ENCODE measurements at regions not wholly inside any gene's neighbourhood (a gene's known extent, or its start where the extent isn't known, plus 50 kb on each side); places are given as distances from the start of the nearest gene placed in this dataset.
A peak's percentile ranks its signal among the peaks of the same experiment; 100 is the strongest.

DNA sequence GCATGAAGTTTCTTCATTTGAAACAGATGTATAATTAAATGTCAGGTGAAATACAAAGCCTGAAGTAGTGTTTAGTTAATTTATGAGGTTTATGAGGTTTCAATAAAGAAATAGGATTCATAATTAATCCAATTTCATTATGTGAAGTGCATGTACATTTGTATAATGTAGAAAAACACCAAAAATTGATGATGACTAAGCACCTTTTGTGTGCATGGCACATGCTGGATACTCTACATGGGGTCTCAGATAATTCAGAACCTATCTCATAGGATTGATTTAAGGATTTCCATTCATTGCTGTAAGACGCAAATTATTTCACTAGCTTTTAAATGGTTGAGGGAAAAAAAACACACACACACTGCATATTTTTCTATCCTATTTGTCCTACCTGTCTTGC lies 143.9 kb downstream of the ESM1 start:
- no peak for DNase-seq
- Histone ChIP-seq H3K27me3 (ENCODE audit: insufficient read depth) (no peaks in the 10 kb centered on the region), H3K4me1 (ENCODE audit: control insufficient read depth in 1 of 2, insufficient read depth in 2 of 2, low read depth in 1 of 2, low read length in 1 of 2) (peaks cover 0 to 3% of the 10 kb centered on the region in 2 experiments; a peak in 2 of 4 replicates), H3K9ac (no peak overlapping the region), H4K20me1 (ENCODE audit: insufficient read depth) (no peaks in the 10 kb centered on the region), H3K4me2 (no peak overlapping the region), H3K79me2 (ENCODE audit: insufficient read depth) (no peaks in the 10 kb centered on the region), H3K4me3 (ENCODE audit: low read depth in 2 of 2, low read length in 1 of 2) (no peak overlapping the region), H3K36me3 (replicated peaks in 1 of 2; ENCODE audit: control insufficient read depth in 1 of 2, insufficient read depth in 2 of 2, low read length in 1 of 2) (no peaks in the 10 kb centered on the region), H3K27ac (ENCODE audit: low read depth in 2 of 2, low read length in 1 of 2) (no peak overlapping the region), H3K9me2 (no peaks in the 10 kb centered on the region), H3K9me3 (no peaks in the 10 kb centered on the region), H2AFZ (ENCODE audit: low read depth) (no peak overlapping the region), H3F3A (replicated peaks; ENCODE audit: insufficient read depth) (no peaks in the 10 kb centered on the region)
- POLR2A ChIA-PET: no interaction called here
- CTCF ChIA-PET: interaction anchor here (0.6 to 1.2 kb wide), 2 partner anchors 324 to 326 kb away, joined by 3 to 4 read pairs; partner anchors contain the start of gene SNX18
- TF ChIP-seq CTCF (IDR thresholded peaks at IDR 0.05) (no peak), NFIC (IDR thresholded peaks at IDR 0.05; ENCODE audit: borderline replicate concordance) (no peak), MXI1 (IDR thresholded peaks at IDR 0.05; ENCODE audit: low read depth, low read length) (no peak), POLR2AphosphoS5 (IDR thresholded peaks at IDR 0.05; ENCODE audit: low read depth, low read length) (no peak), TAF1 (IDR thresholded peaks at IDR 0.05; ENCODE audit: borderline replicate concordance, low read depth, low read length) (no peak), EZH2phosphoT487 (IDR thresholded peaks at IDR 0.05; ENCODE audit: borderline replicate concordance, low read depth) (no peak)
- 77% methylated on average over 1 of the region's 1 CpG for WGBS (ENCODE audit: low lambda C conversion rate)

DNA sequence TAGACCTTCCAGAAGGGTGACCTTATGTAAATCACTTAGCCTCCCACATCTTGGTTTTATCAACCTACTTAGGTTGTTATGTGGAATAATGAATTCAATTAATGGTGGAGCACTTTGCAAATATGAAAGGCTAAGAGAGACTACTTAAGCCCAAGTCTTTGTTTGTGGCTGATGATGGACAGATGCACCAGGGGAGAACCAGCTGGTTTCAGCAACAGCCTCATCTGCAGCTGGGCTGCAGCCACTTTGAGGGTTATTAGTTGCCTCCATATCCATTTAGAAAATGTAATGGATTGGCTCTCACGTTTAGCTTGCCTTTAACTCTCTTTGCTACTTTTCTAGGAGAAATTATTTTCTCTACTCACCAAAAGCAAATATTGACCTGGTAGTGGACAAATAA lies 146.6 kb downstream of the ESM1 start:
- Histone ChIP-seq H3K9me3 (no peaks in the 10 kb centered on the region), H3K9ac (no peak overlapping the region), H4K20me1 (ENCODE audit: insufficient read depth) (no peaks in the 10 kb centered on the region), H3K36me3 (replicated peaks in 1 of 2; ENCODE audit: control insufficient read depth in 1 of 2, insufficient read depth in 2 of 2, low read length in 1 of 2) (no peaks in the 10 kb centered on the region), H3K4me3 (ENCODE audit: low read depth in 2 of 2, low read length in 1 of 2) (no peak overlapping the region), H3K9me2 (no peaks in the 10 kb centered on the region), H3K79me2 (ENCODE audit: insufficient read depth) (no peaks in the 10 kb centered on the region), H3K27ac (ENCODE audit: low read depth in 2 of 2, low read length in 1 of 2) (no peak overlapping the region), H3F3A (replicated peaks; ENCODE audit: insufficient read depth) (no peaks in the 10 kb centered on the region), H2AFZ (ENCODE audit: low read depth) (no peak overlapping the region), H3K4me2 (no peak overlapping the region), H3K4me1 (ENCODE audit: control insufficient read depth in 1 of 2, insufficient read depth in 2 of 2, low read depth in 1 of 2, low read length in 1 of 2) (no peaks in the 10 kb centered on the region; a peak in 2 of 4 replicates), H3K27me3 (ENCODE audit: insufficient read depth) (no peaks in the 10 kb centered on the region)
- 13% methylated on average over 1 of the region's 1 CpG for WGBS (ENCODE audit: low lambda C conversion rate)
- peak; percentile 15 for DNase-seq
- ChIA-PET CTCF (interaction anchor here (1.0 to 1.7 kb wide), 3 partner anchors 18 to 322 kb away, joined by 3 to 5 read pairs (median 4); partner anchors contain the start of gene SNX18), POLR2A (no interaction called here)
- TF ChIP-seq FOXM1 (IDR thresholded peaks at IDR 0.05; ENCODE audit: low read depth): no peak
- no peak for TF ChIP-seq GABPA (IDR thresholded peaks at IDR 0.05; ENCODE audit: low read depth)

- Histone ChIP-seq H3K27me3 (ENCODE audit: insufficient read depth) (no peaks in the 10 kb centered on the region), H3K4me2 (no peak overlapping the region), H3K4me3 (ENCODE audit: low read depth in 2 of 2, low read length in 1 of 2) (no peak overlapping the region), H3K9me2 (no peaks in the 10 kb centered on the region), H3K27ac (ENCODE audit: low read depth in 2 of 2, low read length in 1 of 2) (no peak overlapping the region), H3K36me3 (replicated peaks in 1 of 2; ENCODE audit: control insufficient read depth in 1 of 2, insufficient read depth in 2 of 2, low read length in 1 of 2) (no peaks in the 10 kb centered on the region), H3K4me1 (ENCODE audit: control insufficient read depth in 1 of 2, insufficient read depth in 2 of 2, low read depth in 1 of 2, low read length in 1 of 2) (no peaks in the 10 kb centered on the region; a peak in 1 of 4 replicates), H3F3A (replicated peaks; ENCODE audit: insufficient read depth) (no peaks in the 10 kb centered on the region), H3K79me2 (ENCODE audit: insufficient read depth) (no peaks in the 10 kb centered on the region), H2AFZ (ENCODE audit: low read depth) (no peak overlapping the region), H3K9me3 (no peaks in the 10 kb centered on the region), H4K20me1 (ENCODE audit: insufficient read depth) (no peaks in the 10 kb centered on the region), H3K9ac (no peak overlapping the region)
- POLR2A ChIA-PET: no interaction called here
- no peak for TF ChIP-seq TCF12 (IDR thresholded peaks at IDR 0.05)
- no peak for TF ChIP-seq RXRA (IDR thresholded peaks at IDR 0.05; ENCODE audit: borderline replicate concordance, low read depth)
- TF ChIP-seq PBX3 (IDR thresholded peaks at IDR 0.05): no peak
- no peak for TF ChIP-seq GABPA (IDR thresholded peaks at IDR 0.05; ENCODE audit: low read depth)
- no peak for TF ChIP-seq EP300 (IDR thresholded peaks at IDR 0.05; ENCODE audit: borderline replicate concordance in 1 of 2, low read depth in 1 of 2, low read length in 1 of 2)
- no peak for TF ChIP-seq FOSL2 (IDR thresholded peaks at IDR 0.05; ENCODE audit: borderline replicate concordance, low read depth)
- DNase-seq: no peak
- WGBS (ENCODE audit: low lambda C conversion rate): 52% methylated on average over 6 of the region's 6 CpGs
- CTCF ChIA-PET: interaction anchor here (1.3 to 3.3 kb wide), 2 partner anchors 30 to 321 kb away, joined by 4 to 15 read pairs; partner anchors contain the start of gene SNX18
Measured at GRCh38 chr5:54837981-54838380, 147.4 kb downstream of the ESM1 start.

Measured in SK-N-SH (cell line).